Liver (tissue), 8 donors: ENCODE measurements at regions not wholly inside any gene's neighbourhood (a gene's known extent, or its start where the extent isn't known, plus 50 kb on each side); places are given as distances from the start of the nearest gene placed in this dataset.

Experiments used
- DNase-seq: peaks from one replicate; pipeline ENCODE4 v3.0.0-alpha.2; 2017; ENCODE audit warnings: low spot score
- H3K27ac ChIP-seq, 2 donors: one replicate each; pipeline ENCODE4 v1.7.0; 2013; ENCODE audit warnings: inconsistent platforms in 2 of 2, low read length in 2 of 2, control low read depth in 1 of 2, low read depth in 1 of 2, mild to moderate bottlenecking in 1 of 2
- H3K27me3 ChIP-seq, 4 donors: one replicate each; pipeline versions ENCODE4 v1.6.1 to v1.7.0; 2013; ENCODE audit warnings: low read length in 3 of 4, inconsistent platforms in 1 of 4, mild to moderate bottlenecking in 1 of 4, moderate library complexity in 1 of 4; ENCODE audit not compliant: control insufficient read depth in 4 of 4, insufficient read depth in 4 of 4
- H3K36me3 ChIP-seq, 4 donors: one replicate each; pipeline versions ENCODE4 v1.6.1 to v1.7.0; 2013; ENCODE audit warnings: low read length in 3 of 4, mild to moderate bottlenecking in 3 of 4, low read depth in 1 of 4, moderate library complexity in 1 of 4; ENCODE audit not compliant: control insufficient read depth in 4 of 4, insufficient read depth in 3 of 4
- H3K4me1 ChIP-seq, 4 donors: one replicate each; pipeline versions ENCODE4 v1.6.1 to v1.7.0; 2013; ENCODE audit warnings: low read length in 3 of 4, mild to moderate bottlenecking in 3 of 4, moderate library complexity in 1 of 4; ENCODE audit not compliant: control insufficient read depth in 4 of 4, insufficient read depth in 4 of 4
- H3K4me3 ChIP-seq, 3 donors: one replicate each; pipeline versions ENCODE4 v1.6.1 to v1.7.0; 2013; ENCODE audit warnings: low read length in 3 of 3, control low read depth in 1 of 3, low read depth in 1 of 3, mild to moderate bottlenecking in 1 of 3
- H3K9ac ChIP-seq, 2 donors: one replicate each; pipeline ENCODE4 v1.7.0; 2013; ENCODE audit warnings: low read length in 2 of 2, mild to moderate bottlenecking in 2 of 2, moderate library complexity in 2 of 2, control low read depth in 1 of 2, low read depth in 1 of 2
- H3K9me3 ChIP-seq, 4 donors: one replicate each; pipeline versions ENCODE4 v1.6.1 to v1.7.0; 2013; ENCODE audit warnings: low read length in 3 of 4; ENCODE audit not compliant: control insufficient read depth in 4 of 4
- EGR1 ChIP-seq, 2 donors: IDR thresholded peaks; 2 replicates each; pipeline ENCODE4 v1.6.1; 2016 to 2018; ENCODE audit warnings: antibody characterized with exemption in 2 of 2, low read depth in 2 of 2
- FOXA1 ChIP-seq: IDR thresholded peaks from 2 replicates; pipeline ENCODE4 v1.6.1; 2016; ENCODE audit warnings: antibody characterized with exemption
- FOXA2 ChIP-seq: IDR thresholded peaks from 2 replicates; pipeline ENCODE4 v1.6.1; 2016; ENCODE audit warnings: antibody characterized with exemption
- GABPA ChIP-seq, 2 donors: IDR thresholded peaks in 1 of 2; conservative IDR thresholded peaks in 1 of 2; 2 replicates each; pipeline ENCODE4 v1.6.1; 2016; ENCODE audit warnings: antibody characterized with exemption in 2 of 2, mild to moderate bottlenecking in 1 of 2, moderate library complexity in 1 of 2
- HNF4A ChIP-seq, 2 donors: conservative IDR thresholded peaks; 2 replicates each; pipeline ENCODE4 v1.6.1; 2016; ENCODE audit warnings: antibody characterized with exemption in 2 of 2, mild to moderate bottlenecking in 2 of 2
- HNF4G ChIP-seq: IDR thresholded peaks from 2 replicates; pipeline ENCODE4 v1.6.1; 2016; ENCODE audit warnings: antibody characterized with exemption
- JUND ChIP-seq, 2 donors: IDR thresholded peaks; 2 replicates each; pipeline ENCODE4 v1.6.1; 2016; ENCODE audit warnings: antibody characterized with exemption in 2 of 2
- NR2F2 ChIP-seq: IDR thresholded peaks from 2 replicates; pipeline ENCODE4 v1.6.1; 2016; ENCODE audit warnings: antibody characterized with exemption
- RXRA ChIP-seq, 2 donors: IDR thresholded peaks; 2 replicates each; pipeline ENCODE4 v1.6.1; 2017 to 2018; ENCODE audit warnings: antibody characterized with exemption in 2 of 2, mild to moderate bottlenecking in 1 of 2
- SP1 ChIP-seq: IDR thresholded peaks from 2 replicates; pipeline ENCODE4 v1.6.1; 2018; ENCODE audit warnings: antibody characterized with exemption, mild to moderate bottlenecking
- TAF1 ChIP-seq: conservative IDR thresholded peaks from 2 replicates; pipeline ENCODE4 v1.6.1; 2016; ENCODE audit warnings: antibody characterized with exemption, mild to moderate bottlenecking
- YY1 ChIP-seq: IDR thresholded peaks from 2 replicates; pipeline ENCODE4 v1.6.1; 2016; ENCODE audit warnings: antibody characterized with exemption, mild to moderate bottlenecking
- WGBS: extraction: QIAGEN DNeasy Blood & Tissue Kit; methylation state at CpG from one replicate; pipeline ENCODE4 v1.1.7; 2013; 5-methylcytosine and 5-hydroxymethylcytosine counted together
- TF ChIP-seq, protein P1 (sequence below): IDR thresholded peaks from 2 replicates; pipeline ENCODE4 v1.6.1; 2016; ENCODE audit warnings: antibody characterized with exemption, mild to moderate bottlenecking
- TF ChIP-seq, protein P2 (sequence below): IDR thresholded peaks from 2 replicates; pipeline ENCODE4 v1.6.1; 2016; ENCODE audit warnings: antibody characterized with exemption
- TF ChIP-seq, protein P3 (sequence below): fragments of 150-350 bp; IDR thresholded peaks from 2 replicates; pipeline ENCODE4 v1.5.1; 2017; ENCODE audit warnings: improper control_type of control experiment, low read depth, low read length; ENCODE audit not compliant: missing input control
- TF ChIP-seq, protein P4 (sequence below): IDR thresholded peaks from 2 replicates; pipeline ENCODE4 v1.6.1; 2016; ENCODE audit warnings: antibody characterized with exemption
- TF ChIP-seq, protein P5 (sequence below): IDR thresholded peaks from 2 replicates; pipeline ENCODE4 v1.6.1; 2016; ENCODE audit warnings: antibody characterized with exemption
- donor health status: healthy.
- donor health status: healthy.
- donor health status: healthy.
- donor health status: healthy.
- donor health status: healthy.

DNA sequence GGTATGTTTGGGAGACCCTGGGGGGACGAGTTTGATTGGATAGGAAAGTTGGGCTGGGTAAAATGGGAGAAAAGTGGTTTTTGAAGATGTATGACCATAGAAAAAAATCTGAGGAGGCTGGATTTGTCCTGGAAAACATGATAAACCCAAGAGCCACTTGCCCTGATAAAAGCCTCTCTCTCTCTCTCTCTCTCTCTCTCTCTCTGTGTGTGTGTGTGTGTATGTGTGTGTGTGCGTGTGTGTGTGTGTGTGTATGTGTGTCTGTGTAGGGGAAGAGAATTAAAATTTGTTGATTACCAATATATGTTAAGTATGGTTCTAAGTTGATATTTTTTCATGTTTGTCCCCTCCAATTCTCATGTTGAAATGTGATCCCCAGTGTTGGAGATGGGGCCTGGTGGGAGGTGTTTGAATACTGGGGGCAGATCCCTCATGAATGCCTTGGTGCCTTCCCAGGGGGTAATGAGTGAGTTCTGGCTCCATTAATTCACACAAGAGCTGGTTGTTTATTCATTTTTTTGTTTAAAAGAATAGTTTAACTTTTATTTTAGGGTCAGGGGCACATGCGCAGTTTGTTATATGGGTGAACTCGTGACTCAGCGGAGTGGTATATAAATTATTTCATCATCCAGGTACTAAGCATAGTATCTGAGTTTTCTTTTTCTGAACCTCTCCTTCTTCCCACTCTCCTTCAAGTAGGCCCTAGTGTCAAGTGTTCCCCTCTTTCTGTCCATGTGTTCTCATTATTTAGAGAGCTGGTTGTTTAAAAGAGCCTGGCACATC is 208.8 kb downstream of the TFAP2B start:
- Histone ChIP-seq H3K9ac (no peak overlapping the region), H3K4me1 (no peaks in the 10 kb centered on the region), H3K9me3 (no peaks in the 10 kb centered on the region), H3K36me3 (no peaks in the 10 kb centered on the region), H3K4me3 (no peak overlapping the region), H3K27me3 (no peaks in the 10 kb centered on the region), H3K27ac (no peak overlapping the region)
- WGBS, result 67% methylated on average over 5 of the region's 5 CpGs
- no peak for TF ChIP-seq SP1
- no peak for TF ChIP-seq RXRA (IDR thresholded peaks at IDR 0.05)
- no peak for TF ChIP-seq JUND (IDR thresholded peaks at IDR 0.05)
- TF ChIP-seq, protein P1, sequence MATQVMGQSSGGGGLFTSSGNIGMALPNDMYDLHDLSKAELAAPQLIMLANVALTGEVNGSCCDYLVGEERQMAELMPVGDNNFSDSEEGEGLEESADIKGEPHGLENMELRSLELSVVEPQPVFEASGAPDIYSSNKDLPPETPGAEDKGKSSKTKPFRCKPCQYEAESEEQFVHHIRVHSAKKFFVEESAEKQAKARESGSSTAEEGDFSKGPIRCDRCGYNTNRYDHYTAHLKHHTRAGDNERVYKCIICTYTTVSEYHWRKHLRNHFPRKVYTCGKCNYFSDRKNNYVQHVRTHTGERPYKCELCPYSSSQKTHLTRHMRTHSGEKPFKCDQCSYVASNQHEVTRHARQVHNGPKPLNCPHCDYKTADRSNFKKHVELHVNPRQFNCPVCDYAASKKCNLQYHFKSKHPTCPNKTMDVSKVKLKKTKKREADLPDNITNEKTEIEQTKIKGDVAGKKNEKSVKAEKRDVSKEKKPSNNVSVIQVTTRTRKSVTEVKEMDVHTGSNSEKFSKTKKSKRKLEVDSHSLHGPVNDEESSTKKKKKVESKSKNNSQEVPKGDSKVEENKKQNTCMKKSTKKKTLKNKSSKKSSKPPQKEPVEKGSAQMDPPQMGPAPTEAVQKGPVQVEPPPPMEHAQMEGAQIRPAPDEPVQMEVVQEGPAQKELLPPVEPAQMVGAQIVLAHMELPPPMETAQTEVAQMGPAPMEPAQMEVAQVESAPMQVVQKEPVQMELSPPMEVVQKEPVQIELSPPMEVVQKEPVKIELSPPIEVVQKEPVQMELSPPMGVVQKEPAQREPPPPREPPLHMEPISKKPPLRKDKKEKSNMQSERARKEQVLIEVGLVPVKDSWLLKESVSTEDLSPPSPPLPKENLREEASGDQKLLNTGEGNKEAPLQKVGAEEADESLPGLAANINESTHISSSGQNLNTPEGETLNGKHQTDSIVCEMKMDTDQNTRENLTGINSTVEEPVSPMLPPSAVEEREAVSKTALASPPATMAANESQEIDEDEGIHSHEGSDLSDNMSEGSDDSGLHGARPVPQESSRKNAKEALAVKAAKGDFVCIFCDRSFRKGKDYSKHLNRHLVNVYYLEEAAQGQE, result no peak
- TF ChIP-seq FOXA2, result no peak
- TF ChIP-seq EGR1 (IDR thresholded peaks at IDR 0.05; ENCODE audit: low read depth in 2 of 2), result no peak
- TF ChIP-seq FOXA1, result no peak
- TF ChIP-seq HNF4A (conservative IDR thresholded peaks at IDR 0.05), result no peak
- TF ChIP-seq, protein P2, sequence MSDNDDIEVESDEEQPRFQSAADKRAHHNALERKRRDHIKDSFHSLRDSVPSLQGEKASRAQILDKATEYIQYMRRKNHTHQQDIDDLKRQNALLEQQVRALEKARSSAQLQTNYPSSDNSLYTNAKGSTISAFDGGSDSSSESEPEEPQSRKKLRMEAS, result no peak
- no peak for TF ChIP-seq GABPA (IDR thresholded peaks at IDR 0.05 in 1 of 2, conservative IDR thresholded peaks at IDR 0.05 in 1 of 2)
- TF ChIP-seq, protein P3, sequence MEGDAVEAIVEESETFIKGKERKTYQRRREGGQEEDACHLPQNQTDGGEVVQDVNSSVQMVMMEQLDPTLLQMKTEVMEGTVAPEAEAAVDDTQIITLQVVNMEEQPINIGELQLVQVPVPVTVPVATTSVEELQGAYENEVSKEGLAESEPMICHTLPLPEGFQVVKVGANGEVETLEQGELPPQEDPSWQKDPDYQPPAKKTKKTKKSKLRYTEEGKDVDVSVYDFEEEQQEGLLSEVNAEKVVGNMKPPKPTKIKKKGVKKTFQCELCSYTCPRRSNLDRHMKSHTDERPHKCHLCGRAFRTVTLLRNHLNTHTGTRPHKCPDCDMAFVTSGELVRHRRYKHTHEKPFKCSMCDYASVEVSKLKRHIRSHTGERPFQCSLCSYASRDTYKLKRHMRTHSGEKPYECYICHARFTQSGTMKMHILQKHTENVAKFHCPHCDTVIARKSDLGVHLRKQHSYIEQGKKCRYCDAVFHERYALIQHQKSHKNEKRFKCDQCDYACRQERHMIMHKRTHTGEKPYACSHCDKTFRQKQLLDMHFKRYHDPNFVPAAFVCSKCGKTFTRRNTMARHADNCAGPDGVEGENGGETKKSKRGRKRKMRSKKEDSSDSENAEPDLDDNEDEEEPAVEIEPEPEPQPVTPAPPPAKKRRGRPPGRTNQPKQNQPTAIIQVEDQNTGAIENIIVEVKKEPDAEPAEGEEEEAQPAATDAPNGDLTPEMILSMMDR, result no peak
- TF ChIP-seq TAF1, result no peak
- TF ChIP-seq NR2F2, result no peak
- no peak for DNase-seq

DNA sequence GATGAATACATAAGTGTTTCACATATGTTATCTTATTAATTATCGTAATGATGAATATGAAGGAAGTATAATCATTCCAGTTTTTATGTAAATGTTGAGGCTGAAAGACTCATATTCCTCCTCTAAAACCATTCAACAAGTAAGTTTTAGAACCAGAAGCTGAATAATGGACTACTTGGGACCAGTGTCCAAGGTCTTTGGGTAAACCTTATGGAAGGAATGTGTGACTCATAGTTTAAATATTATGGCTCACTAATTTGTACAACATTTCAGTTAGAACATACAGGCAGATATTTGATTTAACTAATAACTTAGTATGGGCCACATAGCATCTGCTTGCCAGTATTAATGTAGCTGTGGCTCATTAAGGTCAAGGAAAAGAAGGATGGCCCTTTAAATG is 209.6 kb downstream of the TFAP2B start:
- no peak overlapping the region for H3K9ac ChIP-seq
- H3K27me3 ChIP-seq, result no peaks in the 10 kb centered on the region
- H3K27ac ChIP-seq, result no peak overlapping the region
- no peak overlapping the region for H3K4me3 ChIP-seq
- no peaks in the 10 kb centered on the region for H3K36me3 ChIP-seq
- no peaks in the 10 kb centered on the region for H3K4me1 ChIP-seq
- no peak for DNase-seq
- no peaks in the 10 kb centered on the region for H3K9me3 ChIP-seq
- 0% methylated on average over 1 of the region's 1 CpG for WGBS
- TF ChIP-seq, protein P4, sequence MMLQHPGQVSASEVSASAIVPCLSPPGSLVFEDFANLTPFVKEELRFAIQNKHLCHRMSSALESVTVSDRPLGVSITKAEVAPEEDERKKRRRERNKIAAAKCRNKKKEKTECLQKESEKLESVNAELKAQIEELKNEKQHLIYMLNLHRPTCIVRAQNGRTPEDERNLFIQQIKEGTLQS, result no peak
- TF ChIP-seq FOXA2 (no peak), EGR1 (IDR thresholded peaks at IDR 0.05; ENCODE audit: low read depth in 2 of 2) (no peak), TAF1 (no peak), RXRA (IDR thresholded peaks at IDR 0.05) (no peak), HNF4G (no peak), GABPA (IDR thresholded peaks at IDR 0.05 in 1 of 2, conservative IDR thresholded peaks at IDR 0.05 in 1 of 2) (no peak), YY1 (no peak), JUND (IDR thresholded peaks at IDR 0.05) (no peak), NR2F2 (no peak)
- TF ChIP-seq, protein P5, sequence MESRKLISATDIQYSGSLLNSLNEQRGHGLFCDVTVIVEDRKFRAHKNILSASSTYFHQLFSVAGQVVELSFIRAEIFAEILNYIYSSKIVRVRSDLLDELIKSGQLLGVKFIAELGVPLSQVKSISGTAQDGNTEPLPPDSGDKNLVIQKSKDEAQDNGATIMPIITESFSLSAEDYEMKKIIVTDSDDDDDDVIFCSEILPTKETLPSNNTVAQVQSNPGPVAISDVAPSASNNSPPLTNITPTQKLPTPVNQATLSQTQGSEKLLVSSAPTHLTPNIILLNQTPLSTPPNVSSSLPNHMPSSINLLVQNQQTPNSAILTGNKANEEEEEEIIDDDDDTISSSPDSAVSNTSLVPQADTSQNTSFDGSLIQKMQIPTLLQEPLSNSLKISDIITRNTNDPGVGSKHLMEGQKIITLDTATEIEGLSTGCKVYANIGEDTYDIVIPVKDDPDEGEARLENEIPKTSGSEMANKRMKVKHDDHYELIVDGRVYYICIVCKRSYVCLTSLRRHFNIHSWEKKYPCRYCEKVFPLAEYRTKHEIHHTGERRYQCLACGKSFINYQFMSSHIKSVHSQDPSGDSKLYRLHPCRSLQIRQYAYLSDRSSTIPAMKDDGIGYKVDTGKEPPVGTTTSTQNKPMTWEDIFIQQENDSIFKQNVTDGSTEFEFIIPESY, result no peak
- TF ChIP-seq, protein P1, result no peak
- TF ChIP-seq, protein P3, result no peak
